ENCODE measurements at regions not wholly inside any gene's neighbourhood (a gene's known extent, or its start where the extent isn't known, plus 50 kb on each side); places are given as distances from the start of the nearest gene placed in this dataset.

GRCh38 chr16:79365702-79366101 lies 234.8 kb downstream of the MAF start:
- no peaks in the 10 kb centered on the region for H3K9me3 ChIP-seq
- no peak for TF ChIP-seq CTCF (IDR thresholded peaks at IDR 0.05)
- TF ChIP-seq POLR2A (IDR thresholded peaks at IDR 0.05), result no peak
- intact Hi-C loops (cut with DNase I), result no loop called here
- H3K4me1 ChIP-seq, result no peaks in the 10 kb centered on the region
- DNase-seq (no peak), ATAC-seq (no peak)
- no peaks in the 10 kb centered on the region for H3K27me3 ChIP-seq
- 88% methylated on average over 3 of the region's 4 CpGs for WGBS (ENCODE audit: insufficient coverage, low coverage, low lambda C conversion rate, missing lambda C conversion rate)
- no peak overlapping the region for H3K4me3 ChIP-seq
- no peak overlapping the region for H3K27ac ChIP-seq
- no peaks in the 10 kb centered on the region for H3K36me3 ChIP-seq

- DNase-seq (no peak), ATAC-seq (no peak)
- no peak for TF ChIP-seq CTCF (IDR thresholded peaks at IDR 0.05)
- no peak for TF ChIP-seq POLR2A (IDR thresholded peaks at IDR 0.05)
- intact Hi-C loops (cut with DNase I), result no loop called here
- H3K4me1 ChIP-seq, result no peaks in the 10 kb centered on the region
- no peak overlapping the region for H3K4me3 ChIP-seq
- H3K27me3 ChIP-seq, result no peaks in the 10 kb centered on the region
- no peak overlapping the region for H3K27ac ChIP-seq
- WGBS (ENCODE audit: insufficient coverage, low coverage, low lambda C conversion rate, missing lambda C conversion rate), result 71% methylated on average over 2 of the region's 2 CpGs
- no peaks in the 10 kb centered on the region for H3K9me3 ChIP-seq
- H3K36me3 ChIP-seq, result no peaks in the 10 kb centered on the region
Observed at GRCh38 chr16:79363484-79363883, 237.1 kb downstream of the MAF start.

- TF ChIP-seq CTCF (IDR thresholded peaks at IDR 0.05) (no peak), POLR2A (IDR thresholded peaks at IDR 0.05) (no peak)
- WGBS (ENCODE audit: insufficient coverage, low coverage, low lambda C conversion rate, missing lambda C conversion rate), result 67% methylated on average over 1 of the region's 1 CpG
Observed at GRCh38 chr16:79363035-79363434, 237.5 kb downstream of the MAF start.

GRCh38 chr16:79362300-79362970 lies 238.1 kb downstream of the MAF start:
- no peak overlapping the region for H3K27ac ChIP-seq
- no peak overlapping the region for H3K4me3 ChIP-seq
- 88% methylated on average over 7 of the region's 7 CpGs for WGBS (ENCODE audit: insufficient coverage, low coverage, low lambda C conversion rate, missing lambda C conversion rate)
- no peaks in the 10 kb centered on the region for H3K36me3 ChIP-seq
- no peak for DNase-seq
- H3K27me3 ChIP-seq, result no peaks in the 10 kb centered on the region
- H3K9me3 ChIP-seq, result no peaks in the 10 kb centered on the region
- no peak for ATAC-seq
- TF ChIP-seq POLR2A (IDR thresholded peaks at IDR 0.05), result no peak
- TF ChIP-seq CTCF (IDR thresholded peaks at IDR 0.05), result no peak
- intact Hi-C loops (cut with DNase I), result no loop called here
- no peaks in the 10 kb centered on the region for H3K4me1 ChIP-seq

More at GRCh38 chr16:79363035-79363434, 237.5 kb downstream of the MAF start:
- DNase-seq (no peak), ATAC-seq (no peak)
- Histone ChIP-seq H3K27me3 (no peaks in the 10 kb centered on the region), H3K27ac (no peak overlapping the region), H3K4me1 (no peaks in the 10 kb centered on the region), H3K36me3 (no peaks in the 10 kb centered on the region), H3K4me3 (no peak overlapping the region), H3K9me3 (no peaks in the 10 kb centered on the region)
- intact Hi-C loops (cut with DNase I), result no loop called here
